ENCODE measurements at regions not wholly inside any gene's neighbourhood (a gene's known extent, or its start where the extent isn't known, plus 50 kb on each side); places are given as distances from the start of the nearest gene placed in this dataset.
"Not testable (repeated sequence)": the region's sequence is repeated elsewhere in the genome, so short reads cannot be mapped to it uniquely, and the experiment has no call there.

DNA sequence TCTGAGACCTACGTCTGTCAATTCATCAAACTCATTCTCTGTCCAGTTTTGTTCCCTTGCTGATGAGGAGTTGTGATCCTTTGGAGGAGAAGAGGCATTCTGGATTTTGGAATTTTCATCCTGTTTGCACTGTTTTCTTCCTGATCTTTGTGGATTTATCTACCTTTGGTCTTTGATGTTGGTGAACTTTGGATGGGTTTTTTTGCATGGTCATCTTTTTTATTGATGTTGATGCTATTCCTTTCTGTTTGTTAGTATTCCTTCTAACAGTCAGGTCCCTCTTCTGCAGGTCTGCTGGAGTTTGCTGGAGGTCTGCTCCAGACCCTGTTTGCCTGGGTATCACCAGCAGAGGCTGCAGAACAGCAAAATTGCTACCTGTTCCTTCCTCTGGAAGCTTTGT lies 322.2 kb downstream of the CCSER2 start:
- not testable (repeated sequence) for H3K36me3 ChIP-seq (ENCODE audit: insufficient read depth, low read length); H3K4me2 ChIP-seq (ENCODE audit: low read length); H3K4me1 ChIP-seq (ENCODE audit: control insufficient read depth, insufficient read depth, low read length); H3K27me3 ChIP-seq (ENCODE audit: control insufficient read depth, insufficient read depth, low read length); H3K9ac ChIP-seq (ENCODE audit: low read depth, low read length); H3K4me3 ChIP-seq (ENCODE audit: low read length); H3K9me3 ChIP-seq (replicated peaks; ENCODE audit: low read length)

DNA sequence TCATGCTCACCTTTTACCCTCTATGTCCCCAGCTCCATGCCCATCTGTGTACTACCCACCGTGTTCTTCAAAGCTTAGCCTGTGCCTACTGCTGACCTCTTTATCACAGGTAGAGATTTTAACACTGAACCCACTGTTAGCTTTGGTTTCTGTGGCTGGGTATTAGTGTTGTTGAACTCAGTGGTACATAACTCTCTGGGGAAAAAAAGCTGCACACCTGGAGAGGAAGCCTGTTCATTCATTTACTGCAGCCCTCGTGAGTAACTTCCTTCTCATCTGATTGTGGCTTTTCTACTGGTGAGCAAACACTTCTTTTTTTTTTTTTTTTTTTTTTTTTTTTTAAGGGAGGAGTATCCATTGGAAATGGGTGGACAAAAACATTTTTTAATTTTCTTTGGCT lies 326.3 kb downstream of the CCSER2 start:
- Histone ChIP-seq H3K27me3 (ENCODE audit: control insufficient read depth, insufficient read depth, low read length) (no peaks in the 10 kb centered on the region), H3K4me2 (ENCODE audit: low read length) (no peak overlapping the region), H3K4me3 (ENCODE audit: low read length) (no peak overlapping the region)

DNA sequence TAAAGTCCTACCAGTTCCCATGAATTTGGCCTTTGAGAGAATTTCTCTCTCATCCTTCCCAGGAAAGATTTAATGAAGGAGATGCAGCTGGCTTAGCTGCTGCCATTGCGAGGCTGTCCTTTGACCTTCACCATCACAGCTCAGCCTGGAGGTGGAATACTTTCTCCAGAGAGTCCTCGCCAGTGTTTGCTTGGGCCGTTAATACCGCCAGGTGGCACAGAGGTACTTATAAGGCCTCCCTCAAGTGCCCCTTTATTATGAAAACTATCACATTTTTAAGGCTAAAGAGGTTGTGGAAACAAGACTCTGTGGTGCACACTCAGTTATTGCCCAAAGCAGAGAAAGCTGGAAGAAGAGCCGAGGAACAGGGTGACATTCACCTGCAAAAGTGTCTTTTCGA lies 330.6 kb downstream of the CCSER2 start:
- H3K9ac ChIP-seq (ENCODE audit: low read depth, low read length): no peak overlapping the region
- no peak overlapping the region for H3K4me3 ChIP-seq (ENCODE audit: low read length)
- no peaks in the 10 kb centered on the region for H3K36me3 ChIP-seq (ENCODE audit: insufficient read depth, low read length)
- H3K4me1 ChIP-seq (ENCODE audit: control insufficient read depth, insufficient read depth, low read length): no peaks in the 10 kb centered on the region
- H3K4me2 ChIP-seq (ENCODE audit: low read length): no peak overlapping the region
- H3K9me3 ChIP-seq (replicated peaks; ENCODE audit: low read length): peaks cover 3% of the 10 kb centered on the region
- H3K27me3 ChIP-seq (ENCODE audit: control insufficient read depth, insufficient read depth, low read length): no peaks in the 10 kb centered on the region

More for the DNA sequence above, 326.3 kb downstream of the CCSER2 start:
- Histone ChIP-seq H3K9ac (ENCODE audit: low read depth, low read length) (no peak overlapping the region), H3K36me3 (ENCODE audit: insufficient read depth, low read length) (no peaks in the 10 kb centered on the region), H3K9me3 (replicated peaks; ENCODE audit: low read length) (no peaks in the 10 kb centered on the region), H3K4me1 (ENCODE audit: control insufficient read depth, insufficient read depth, low read length) (no peaks in the 10 kb centered on the region)

DNA sequence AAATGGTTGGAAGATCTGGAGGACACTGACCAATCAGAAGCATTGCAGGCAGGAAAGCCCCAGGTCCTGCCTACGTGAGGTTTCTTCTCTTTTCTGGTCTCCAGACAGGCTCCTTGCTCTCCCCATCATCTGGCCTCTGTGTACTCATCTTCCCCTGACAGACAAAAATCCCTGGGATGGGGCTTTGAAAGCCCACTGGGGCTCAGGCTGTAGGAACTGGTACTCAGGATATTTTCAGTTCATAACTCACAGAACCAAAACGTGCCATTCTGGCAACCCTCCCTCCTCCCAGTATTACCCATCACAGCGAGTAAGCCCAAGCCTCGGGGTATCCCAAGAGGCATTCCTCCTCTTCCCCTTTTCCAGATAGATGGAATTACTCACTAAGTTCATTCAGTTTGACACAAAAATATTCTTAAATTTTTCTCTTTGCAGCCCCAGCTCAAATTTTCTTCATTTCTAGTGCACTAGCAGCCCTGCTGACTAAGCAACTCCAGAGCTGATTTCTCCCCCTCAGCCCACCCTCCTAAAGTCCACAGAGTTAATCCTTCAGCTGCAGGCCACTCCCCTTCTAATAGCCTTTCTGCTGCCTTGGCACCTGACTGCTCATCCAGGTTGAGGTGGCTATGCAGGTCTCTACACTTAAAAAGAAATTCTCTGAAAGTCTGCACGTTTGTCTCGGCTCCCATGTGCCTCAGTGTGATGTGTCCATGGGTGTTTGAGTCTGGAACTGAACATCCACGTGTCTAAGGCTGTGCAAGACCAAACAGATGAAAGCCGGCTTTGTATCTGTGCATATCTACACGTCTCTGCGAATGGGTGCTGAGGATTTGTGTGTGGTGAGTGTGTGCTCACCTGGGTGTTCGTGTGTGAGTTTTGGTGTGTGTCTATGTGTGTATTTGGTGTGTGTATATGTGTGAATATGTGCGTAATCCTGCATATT lies 331.4 kb downstream of the CCSER2 start:
- no peaks in the 10 kb centered on the region for H3K36me3 ChIP-seq (ENCODE audit: insufficient read depth, low read length)
- H3K4me3 ChIP-seq (ENCODE audit: low read length): no peak overlapping the region
- H3K27me3 ChIP-seq (ENCODE audit: control insufficient read depth, insufficient read depth, low read length): no peaks in the 10 kb centered on the region
- H3K4me2 ChIP-seq (ENCODE audit: low read length): no peak overlapping the region
- H3K9ac ChIP-seq (ENCODE audit: low read depth, low read length): no peak overlapping the region
- H3K9me3 ChIP-seq (replicated peaks; ENCODE audit: low read length): peaks cover 3% of the 10 kb centered on the region
- H3K4me1 ChIP-seq (ENCODE audit: control insufficient read depth, insufficient read depth, low read length): no peaks in the 10 kb centered on the region

DNA sequence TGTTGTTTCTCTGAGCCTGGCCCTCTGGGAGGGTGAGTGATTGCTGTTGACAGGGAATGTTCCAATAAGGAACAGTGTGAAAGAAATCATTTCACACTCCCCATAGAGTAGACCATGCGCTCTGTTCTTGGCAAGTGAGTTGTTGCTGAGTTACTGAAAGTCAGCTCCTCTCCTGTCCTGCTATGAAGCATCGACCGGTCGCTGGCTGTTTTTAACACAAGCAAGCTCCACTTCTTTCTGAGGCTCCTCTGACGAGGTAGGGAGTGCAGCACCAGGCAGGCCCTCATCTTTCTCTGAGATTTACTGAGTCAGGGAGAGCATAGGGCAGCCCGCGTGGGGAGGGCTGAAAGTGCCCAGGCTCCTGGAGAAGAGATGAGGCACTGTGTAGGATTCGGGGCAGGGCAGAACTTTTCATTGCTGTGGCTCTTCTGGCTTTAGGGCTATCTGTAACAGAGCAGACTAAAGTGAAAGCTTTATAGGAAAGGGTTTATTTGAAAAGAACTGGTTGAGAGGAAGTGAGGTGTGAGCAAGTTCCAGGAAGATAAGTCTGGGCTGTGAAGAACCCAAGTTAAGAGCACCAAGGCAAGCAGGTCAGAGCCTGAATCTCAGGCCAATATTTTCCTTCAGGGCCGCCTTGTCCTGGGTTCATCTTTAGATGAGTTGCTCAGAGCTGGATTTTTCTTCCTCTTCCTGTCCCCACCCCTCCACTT lies 332.2 kb downstream of the CCSER2 start:
- Histone ChIP-seq H3K4me2 (ENCODE audit: low read length) (no peak overlapping the region), H3K9me3 (replicated peaks; ENCODE audit: low read length) (peaks cover 3% of the 10 kb centered on the region), H3K27me3 (ENCODE audit: control insufficient read depth, insufficient read depth, low read length) (no peaks in the 10 kb centered on the region), H3K4me1 (ENCODE audit: control insufficient read depth, insufficient read depth, low read length) (no peaks in the 10 kb centered on the region), H3K4me3 (ENCODE audit: low read length) (no peak overlapping the region), H3K36me3 (ENCODE audit: insufficient read depth, low read length) (no peaks in the 10 kb centered on the region), H3K9ac (ENCODE audit: low read depth, low read length) (no peak overlapping the region)

DNA sequence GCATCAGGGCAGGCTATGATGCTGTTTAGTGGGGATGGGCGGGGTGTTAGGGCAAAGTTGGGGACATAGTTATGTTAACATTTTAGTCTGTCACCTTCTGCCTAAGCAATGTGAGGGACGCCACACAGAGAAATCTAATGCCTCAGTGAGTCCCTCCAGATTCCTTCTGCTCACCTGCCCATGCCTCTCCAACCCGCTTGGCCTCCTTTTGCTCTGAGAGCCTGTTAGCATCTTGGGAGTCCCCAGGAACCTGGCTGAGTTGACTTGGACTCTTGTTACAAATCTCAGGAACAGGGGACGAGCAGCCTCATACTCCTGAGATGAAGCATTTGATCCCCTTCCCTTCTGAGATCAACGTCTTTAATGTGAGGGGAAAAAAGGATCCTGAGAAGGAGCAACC lies 336.8 kb downstream of the CCSER2 start:
- Histone ChIP-seq H3K9me3 (replicated peaks; ENCODE audit: low read length) (peaks cover 3% of the 10 kb centered on the region), H3K4me3 (ENCODE audit: low read length) (no peak overlapping the region), H3K4me2 (ENCODE audit: low read length) (no peak overlapping the region), H3K9ac (ENCODE audit: low read depth, low read length) (no peak overlapping the region), H3K36me3 (ENCODE audit: insufficient read depth, low read length) (no peaks in the 10 kb centered on the region), H3K27me3 (ENCODE audit: control insufficient read depth, insufficient read depth, low read length) (no peaks in the 10 kb centered on the region), H3K4me1 (ENCODE audit: control insufficient read depth, insufficient read depth, low read length) (no peaks in the 10 kb centered on the region)

DNA sequence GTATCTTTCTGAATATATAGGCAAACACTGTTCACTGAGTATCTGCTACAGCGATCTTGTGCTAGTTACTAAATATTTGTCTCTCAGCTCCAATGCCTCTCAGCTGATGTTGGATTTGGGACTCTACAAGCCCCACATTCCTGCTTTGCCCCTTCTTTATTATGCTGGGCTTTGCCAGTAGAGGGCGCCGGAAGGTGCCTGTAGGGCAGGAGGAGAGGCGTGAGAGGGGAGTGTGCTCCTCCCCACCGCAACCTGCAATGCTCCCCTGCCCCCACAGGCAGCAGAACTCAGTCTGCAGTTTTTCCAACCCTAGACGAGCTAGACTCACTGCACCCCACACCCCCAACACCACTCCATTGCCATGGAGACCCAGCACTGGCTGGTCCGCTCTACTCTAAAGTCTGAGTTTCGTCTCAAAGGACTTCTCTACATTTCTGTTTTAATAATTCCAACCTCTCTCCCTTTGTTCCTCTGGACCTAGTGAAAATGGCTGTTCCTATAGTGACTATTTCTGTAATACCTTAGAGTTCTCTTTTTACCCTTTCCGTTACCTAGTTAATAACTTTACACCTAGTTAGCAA lies 337.6 kb downstream of the CCSER2 start:
- no peaks in the 10 kb centered on the region for H3K36me3 ChIP-seq (ENCODE audit: insufficient read depth, low read length)
- no peak overlapping the region for H3K9ac ChIP-seq (ENCODE audit: low read depth, low read length)
- H3K4me2 ChIP-seq (ENCODE audit: low read length): no peak overlapping the region
- H3K4me1 ChIP-seq (ENCODE audit: control insufficient read depth, insufficient read depth, low read length): no peaks in the 10 kb centered on the region
- no peak overlapping the region for H3K4me3 ChIP-seq (ENCODE audit: low read length)
- no peaks in the 10 kb centered on the region for H3K27me3 ChIP-seq (ENCODE audit: control insufficient read depth, insufficient read depth, low read length)
- H3K9me3 ChIP-seq (replicated peaks; ENCODE audit: low read length): peaks cover 3% of the 10 kb centered on the region

DNA sequence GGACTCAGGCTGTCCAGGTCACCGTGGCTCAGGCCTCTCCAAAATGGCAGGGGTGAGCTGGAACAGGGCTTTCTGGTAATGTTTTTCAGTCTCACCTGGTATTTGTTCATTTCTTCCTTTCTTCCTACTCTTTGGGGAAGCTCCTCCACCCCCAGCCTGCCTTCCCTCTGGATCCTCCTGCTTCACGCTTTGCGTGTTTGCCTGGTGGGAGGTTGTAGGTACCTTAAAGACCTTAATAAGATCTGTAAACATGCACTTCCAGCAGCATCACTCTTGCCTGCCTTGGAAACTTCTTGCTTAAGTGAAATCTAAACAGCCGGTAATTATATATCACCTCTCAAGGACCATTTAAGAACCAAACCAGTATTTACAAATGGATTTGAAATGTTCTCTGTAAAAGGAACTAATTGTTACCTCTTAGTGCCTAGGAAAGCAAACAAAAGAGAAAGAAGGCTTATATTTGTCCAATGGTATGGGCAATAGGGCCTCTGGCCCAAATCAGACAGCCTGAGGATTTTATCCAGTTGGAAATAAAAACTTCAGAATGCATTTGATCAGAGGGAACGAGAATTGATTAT lies 339.9 kb downstream of the CCSER2 start:
- H3K9ac ChIP-seq (ENCODE audit: low read depth, low read length): no peak overlapping the region
- H3K27me3 ChIP-seq (ENCODE audit: control insufficient read depth, insufficient read depth, low read length): no peaks in the 10 kb centered on the region
- H3K36me3 ChIP-seq (ENCODE audit: insufficient read depth, low read length): no peaks in the 10 kb centered on the region
- H3K4me1 ChIP-seq (ENCODE audit: control insufficient read depth, insufficient read depth, low read length): no peaks in the 10 kb centered on the region
- no peak overlapping the region for H3K4me2 ChIP-seq (ENCODE audit: low read length)
- no peak overlapping the region for H3K4me3 ChIP-seq (ENCODE audit: low read length)
- H3K9me3 ChIP-seq (replicated peaks; ENCODE audit: low read length): no peaks in the 10 kb centered on the region

DNA sequence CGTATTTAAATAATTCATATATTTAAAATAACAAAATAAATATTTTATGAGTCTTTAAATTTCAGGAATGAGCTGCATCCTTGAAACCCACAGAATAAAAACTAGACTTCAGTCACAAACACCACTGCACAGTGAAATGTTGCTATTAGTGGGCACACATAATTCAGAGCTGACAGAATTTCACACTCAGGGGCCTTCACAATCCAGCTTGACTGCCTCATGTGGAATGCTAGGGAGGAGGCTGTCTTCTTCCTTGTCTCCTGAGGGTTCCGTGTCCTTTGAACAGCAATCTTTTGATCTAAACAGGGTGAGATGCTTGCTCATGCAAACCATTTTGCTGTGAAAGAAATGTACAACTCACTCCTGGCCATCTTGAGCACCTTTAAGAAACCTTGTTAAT lies 346.7 kb downstream of the CCSER2 start:
- Histone ChIP-seq H3K9me3 (replicated peaks; ENCODE audit: low read length) (no peaks in the 10 kb centered on the region), H3K4me1 (ENCODE audit: control insufficient read depth, insufficient read depth, low read length) (no peaks in the 10 kb centered on the region), H3K36me3 (ENCODE audit: insufficient read depth, low read length) (no peaks in the 10 kb centered on the region)

DNA sequence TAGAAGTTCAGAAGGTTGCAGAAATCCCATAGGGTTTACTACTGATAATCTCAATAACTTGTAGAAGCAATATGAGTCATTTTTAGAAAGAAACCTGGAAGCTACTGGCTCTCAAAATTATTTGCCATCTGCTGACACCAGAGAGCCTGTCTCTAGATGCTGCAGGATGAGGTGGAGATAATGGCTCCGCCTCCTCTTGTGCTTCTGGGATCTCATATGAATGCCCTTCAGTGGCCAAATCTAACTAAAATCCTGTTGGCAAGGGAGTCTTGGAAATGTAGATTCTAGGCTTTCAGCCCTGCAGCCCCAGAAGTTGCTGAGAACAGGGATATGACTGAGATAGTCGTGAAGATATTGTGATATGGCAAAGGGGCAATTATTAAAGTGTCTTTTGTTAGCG lies 348.1 kb downstream of the CCSER2 start:
- Histone ChIP-seq H3K9me3 (replicated peaks; ENCODE audit: low read length) (no peaks in the 10 kb centered on the region), H3K4me3 (ENCODE audit: low read length) (no peak overlapping the region), H3K9ac (ENCODE audit: low read depth, low read length) (no peak overlapping the region), H3K36me3 (ENCODE audit: insufficient read depth, low read length) (no peaks in the 10 kb centered on the region), H3K4me1 (ENCODE audit: control insufficient read depth, insufficient read depth, low read length) (no peaks in the 10 kb centered on the region), H3K27me3 (ENCODE audit: control insufficient read depth, insufficient read depth, low read length) (no peaks in the 10 kb centered on the region), H3K4me2 (ENCODE audit: low read length) (no peak overlapping the region)

More for the DNA sequence above, 346.7 kb downstream of the CCSER2 start:
- no peak overlapping the region for H3K4me3 ChIP-seq (ENCODE audit: low read length)
- H3K27me3 ChIP-seq (ENCODE audit: control insufficient read depth, insufficient read depth, low read length): no peaks in the 10 kb centered on the region
- no peak overlapping the region for H3K9ac ChIP-seq (ENCODE audit: low read depth, low read length)
- no peak overlapping the region for H3K4me2 ChIP-seq (ENCODE audit: low read length)

DNA sequence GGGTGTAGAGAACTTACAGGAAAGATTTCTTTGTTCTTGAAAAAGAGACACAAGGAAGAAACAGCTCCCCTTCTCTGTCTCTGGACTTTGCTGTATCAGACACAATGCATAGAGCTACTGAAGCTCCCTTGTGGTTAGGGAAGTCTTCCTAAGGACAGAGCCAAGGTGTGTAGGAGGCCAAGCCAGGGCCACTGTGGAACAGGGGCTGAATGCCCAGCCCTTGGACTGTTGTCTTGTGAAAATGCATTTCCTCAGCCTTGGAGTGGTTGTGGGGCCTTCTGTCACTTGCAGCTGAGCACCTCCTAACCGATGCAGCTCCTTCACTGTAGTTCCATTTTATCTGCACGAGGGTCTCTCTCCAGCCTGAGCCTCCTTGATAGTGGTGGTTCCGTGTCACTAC lies 353.4 kb downstream of the CCSER2 start:
- Histone ChIP-seq H3K9ac (ENCODE audit: low read depth, low read length) (no peak overlapping the region), H3K36me3 (ENCODE audit: insufficient read depth, low read length) (no peaks in the 10 kb centered on the region), H3K9me3 (replicated peaks; ENCODE audit: low read length) (no peaks in the 10 kb centered on the region), H3K4me2 (ENCODE audit: low read length) (no peak overlapping the region), H3K4me1 (ENCODE audit: control insufficient read depth, insufficient read depth, low read length) (no peaks in the 10 kb centered on the region), H3K4me3 (ENCODE audit: low read length) (no peak overlapping the region), H3K27me3 (ENCODE audit: control insufficient read depth, insufficient read depth, low read length) (no peaks in the 10 kb centered on the region)
